Central memory CD8-positive, alpha-beta T cell (primary cell): ENCODE measurements at regions not wholly inside any gene's neighbourhood (a gene's known extent, or its start where the extent isn't known, plus 50 kb on each side); places are given as distances from the start of the nearest gene placed in this dataset.

ENCODE experiments used
- ATAC-seq: fragments of 150-1000 bp; cut with Tn5 transposase; replicated peaks from 2 replicates; pipeline ENCODE4 v1.10.0; 2022; ENCODE audit warnings: mild to moderate bottlenecking, moderate FRiP score, moderate number of reproducible peaks; ENCODE audit not compliant: poor library complexity, severe bottlenecking; ENCODE audit errors: extremely low read depth
- DNase-seq, 2 donors: peaks; one replicate each; pipeline ENCODE4 v3.0.0; 2021; ENCODE audit warnings: low spot score in 2 of 2
- H3K27ac Mint-ChIP-seq: one replicate; pipeline ENCODE4 v1.8.0; 2022; ENCODE audit warnings: low read depth, mild to moderate bottlenecking, moderate library complexity, mixed read lengths
- H3K27me3 Mint-ChIP-seq: one replicate; pipeline ENCODE4 v1.8.0; 2022; ENCODE audit warnings: mixed read lengths
- H3K36me3 Mint-ChIP-seq: one replicate; pipeline ENCODE4 v1.8.0; 2022; ENCODE audit warnings: mild to moderate bottlenecking, moderate library complexity, mixed read lengths; ENCODE audit not compliant: insufficient read depth
- H3K4me1 Mint-ChIP-seq: one replicate; pipeline ENCODE4 v1.8.0; 2022; ENCODE audit warnings: mixed read lengths
- H3K4me3 Mint-ChIP-seq: one replicate; pipeline ENCODE4 v1.8.0; 2022; ENCODE audit warnings: mild to moderate bottlenecking, moderate library complexity, mixed read lengths
- H3K9me3 Mint-ChIP-seq: one replicate; pipeline ENCODE4 v1.8.0; 2022; ENCODE audit warnings: mixed read lengths

DNA sequence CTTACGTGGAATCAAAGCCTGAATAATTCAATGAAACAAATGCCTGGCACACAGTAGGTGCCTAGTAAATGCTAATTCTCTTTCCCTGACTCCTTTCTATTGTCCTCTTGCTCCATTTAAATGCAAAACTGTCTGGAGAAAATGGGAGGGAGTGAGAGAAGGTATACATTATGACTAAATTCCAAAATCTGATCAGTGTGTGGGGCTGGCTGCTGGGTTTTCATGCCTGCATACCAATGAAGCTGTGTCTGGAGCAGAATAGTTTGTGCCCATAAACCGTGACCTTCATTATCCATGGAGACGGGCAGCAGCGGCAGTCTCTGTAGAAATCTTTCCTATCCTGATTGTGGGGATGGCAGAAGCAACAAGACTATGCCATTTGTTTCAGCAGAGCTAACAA, 223.4 kb upstream of the ZBED5 start:
- no peaks in the 10 kb centered on the region for H3K9me3 Mint-ChIP-seq
- no peaks in the 10 kb centered on the region for H3K36me3 Mint-ChIP-seq
- H3K4me3 Mint-ChIP-seq = no peak overlapping the region
- H3K4me1 Mint-ChIP-seq = no peaks in the 10 kb centered on the region
- ATAC-seq (no peak), DNase-seq (no peak)
- H3K27me3 Mint-ChIP-seq = peaks cover 48% of the 10 kb centered on the region
- H3K27ac Mint-ChIP-seq = no peak overlapping the region

DNA sequence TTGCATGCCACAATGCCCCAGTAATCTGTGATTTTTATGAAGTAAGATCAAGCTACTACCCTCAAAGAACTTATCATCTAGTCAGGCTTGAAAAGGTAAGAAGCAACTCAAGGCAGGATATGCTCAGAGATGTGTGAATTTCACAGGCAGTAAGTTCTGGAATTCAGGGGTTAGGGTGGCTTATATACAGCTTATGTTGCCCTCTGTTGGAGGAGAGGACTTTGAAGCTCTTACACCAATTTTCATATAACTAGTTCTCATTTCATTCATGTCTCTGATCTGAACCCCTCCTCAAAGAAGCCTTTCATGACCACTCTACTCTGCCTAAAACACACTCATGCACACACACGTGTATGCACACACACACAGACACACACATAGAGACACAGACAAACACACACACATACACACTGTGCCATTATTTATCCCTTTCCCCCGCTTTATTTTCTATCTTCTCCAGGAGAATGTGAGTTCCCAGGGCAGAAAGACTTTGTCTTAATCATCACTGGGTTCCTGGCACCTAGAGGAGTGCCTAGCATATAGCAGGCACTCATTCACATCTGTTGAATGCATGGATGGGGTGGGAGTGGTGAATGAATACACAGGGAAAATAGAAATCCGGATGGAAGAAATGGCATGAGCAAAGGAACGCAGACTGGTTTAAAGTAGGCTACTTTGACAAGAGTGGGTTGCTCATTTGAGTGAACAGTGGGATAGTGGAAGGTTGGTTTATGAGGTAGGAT, 220.7 kb upstream of the ZBED5 start:
- H3K4me3 Mint-ChIP-seq = no peak overlapping the region
- no peaks in the 10 kb centered on the region for H3K9me3 Mint-ChIP-seq
- no peak for DNase-seq
- ATAC-seq = no peak
- peaks cover 30% of the 10 kb centered on the region for H3K27me3 Mint-ChIP-seq
- H3K36me3 Mint-ChIP-seq = no peaks in the 10 kb centered on the region
- no peak overlapping the region for H3K27ac Mint-ChIP-seq
- no peaks in the 10 kb centered on the region for H3K4me1 Mint-ChIP-seq

DNA sequence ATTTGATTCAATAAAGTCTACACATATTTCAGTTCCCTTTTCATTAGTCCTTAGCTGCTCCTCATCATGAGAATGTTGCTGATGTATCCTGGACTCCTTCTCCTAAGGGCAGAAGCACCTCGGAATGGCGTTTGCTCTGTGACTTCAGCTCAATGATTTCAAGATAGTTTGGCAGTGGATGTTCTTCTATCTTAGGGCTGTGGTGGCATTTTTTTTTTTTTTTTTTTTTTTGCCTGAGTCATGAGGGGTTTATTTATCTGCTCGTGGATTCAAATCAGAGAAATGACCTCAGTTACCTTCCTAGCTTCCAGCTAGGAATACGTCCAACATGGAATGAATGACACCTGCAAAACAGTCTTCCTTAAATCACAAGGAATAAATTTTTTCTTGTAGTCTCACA, 220.0 kb upstream of the ZBED5 start:
- Mint-ChIP-seq H3K4me3 (no peak overlapping the region), H3K36me3 (no peaks in the 10 kb centered on the region), H3K4me1 (no peaks in the 10 kb centered on the region), H3K27me3 (peaks cover 24% of the 10 kb centered on the region), H3K27ac (no peak overlapping the region), H3K9me3 (no peaks in the 10 kb centered on the region)
- DNase-seq = no peak
- ATAC-seq = no peak

DNA sequence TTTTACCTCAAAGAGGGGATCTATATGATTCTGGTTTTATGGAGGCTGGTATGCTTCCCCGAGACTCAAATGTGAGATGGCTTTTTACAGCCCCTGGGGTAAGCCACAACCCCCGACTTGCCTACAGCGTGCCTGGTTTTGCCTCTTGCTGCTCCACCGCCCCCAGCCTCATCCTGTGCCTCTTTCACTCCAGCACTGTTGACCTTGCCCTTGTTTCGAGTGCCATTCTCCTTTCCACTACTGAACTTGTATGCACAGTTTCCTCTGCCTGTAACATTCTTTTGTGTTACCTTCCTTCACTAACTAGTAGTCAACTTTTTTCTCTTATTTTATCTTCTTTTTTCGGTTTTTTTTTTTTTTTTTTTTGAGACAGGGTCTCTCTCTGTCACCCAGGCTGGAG, 219.0 kb upstream of the ZBED5 start:
- Mint-ChIP-seq H3K9me3 (no peaks in the 10 kb centered on the region), H3K4me3 (no peak overlapping the region), H3K36me3 (no peaks in the 10 kb centered on the region), H3K27me3 (peaks cover 33% of the 10 kb centered on the region), H3K4me1 (no peaks in the 10 kb centered on the region), H3K27ac (no peak overlapping the region)
- no peak for ATAC-seq
- no peak for DNase-seq

DNA sequence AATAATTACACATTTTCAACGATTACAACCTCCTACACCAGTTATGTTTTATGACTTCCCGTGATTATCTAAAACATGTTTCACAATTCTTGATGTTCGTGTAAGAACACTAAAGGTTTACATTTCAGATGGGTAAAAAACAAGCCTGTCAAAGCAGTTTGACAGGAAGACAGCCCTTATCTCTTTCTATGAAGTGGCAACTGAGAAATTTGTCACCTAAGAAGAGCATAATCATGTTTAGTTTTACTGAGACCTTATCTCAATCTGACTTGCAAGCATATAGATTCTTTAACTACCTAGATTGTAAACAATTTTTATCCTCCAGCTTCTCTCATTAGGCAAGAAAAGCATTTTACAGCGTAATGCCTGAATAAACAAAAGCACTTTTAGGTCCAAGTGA, 218.4 kb upstream of the ZBED5 start:
- no peak overlapping the region for H3K4me3 Mint-ChIP-seq
- H3K9me3 Mint-ChIP-seq = no peaks in the 10 kb centered on the region
- ATAC-seq (no peak), DNase-seq (no peak)
- H3K36me3 Mint-ChIP-seq = no peaks in the 10 kb centered on the region
- H3K4me1 Mint-ChIP-seq = no peaks in the 10 kb centered on the region
- H3K27ac Mint-ChIP-seq = no peak overlapping the region
- peaks cover 39% of the 10 kb centered on the region for H3K27me3 Mint-ChIP-seq

DNA sequence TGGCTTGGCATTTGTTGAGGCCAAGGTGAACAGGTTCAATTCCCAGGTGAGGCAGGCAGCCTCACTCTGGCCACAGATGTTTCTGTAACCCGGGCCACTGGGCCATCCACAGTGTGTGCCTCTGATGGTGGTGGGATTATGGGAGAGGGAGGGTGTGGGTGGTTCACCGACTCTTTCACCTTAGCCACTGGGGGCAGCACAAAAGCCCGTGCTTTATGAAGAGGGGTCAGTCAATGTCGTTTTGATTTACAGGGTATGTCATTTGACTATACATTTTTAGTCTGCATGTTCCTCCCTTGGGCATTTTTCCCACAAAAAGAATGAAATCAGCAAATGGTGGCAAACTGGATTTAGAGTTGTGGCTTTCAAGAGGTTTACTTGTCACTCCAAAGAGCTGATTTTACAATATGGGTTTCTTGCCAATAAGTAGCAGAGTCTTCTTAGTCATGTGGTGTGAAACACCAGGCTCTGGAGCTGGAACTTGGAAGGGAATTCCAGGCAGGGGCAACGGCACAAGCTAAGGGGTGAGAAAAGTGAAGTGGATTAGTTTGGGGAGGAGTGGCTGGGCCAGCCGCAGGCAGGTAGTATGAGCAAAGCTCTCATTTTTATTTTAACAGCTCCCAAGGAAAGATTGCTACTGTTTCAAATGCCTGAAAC, 217.8 kb upstream of the ZBED5 start:
- H3K4me3 Mint-ChIP-seq = no peak overlapping the region
- no peak overlapping the region for H3K27ac Mint-ChIP-seq
- H3K9me3 Mint-ChIP-seq = no peaks in the 10 kb centered on the region
- no peaks in the 10 kb centered on the region for H3K36me3 Mint-ChIP-seq
- no peak for DNase-seq
- peaks cover 43% of the 10 kb centered on the region for H3K27me3 Mint-ChIP-seq
- no peaks in the 10 kb centered on the region for H3K4me1 Mint-ChIP-seq
- no peak for ATAC-seq

DNA sequence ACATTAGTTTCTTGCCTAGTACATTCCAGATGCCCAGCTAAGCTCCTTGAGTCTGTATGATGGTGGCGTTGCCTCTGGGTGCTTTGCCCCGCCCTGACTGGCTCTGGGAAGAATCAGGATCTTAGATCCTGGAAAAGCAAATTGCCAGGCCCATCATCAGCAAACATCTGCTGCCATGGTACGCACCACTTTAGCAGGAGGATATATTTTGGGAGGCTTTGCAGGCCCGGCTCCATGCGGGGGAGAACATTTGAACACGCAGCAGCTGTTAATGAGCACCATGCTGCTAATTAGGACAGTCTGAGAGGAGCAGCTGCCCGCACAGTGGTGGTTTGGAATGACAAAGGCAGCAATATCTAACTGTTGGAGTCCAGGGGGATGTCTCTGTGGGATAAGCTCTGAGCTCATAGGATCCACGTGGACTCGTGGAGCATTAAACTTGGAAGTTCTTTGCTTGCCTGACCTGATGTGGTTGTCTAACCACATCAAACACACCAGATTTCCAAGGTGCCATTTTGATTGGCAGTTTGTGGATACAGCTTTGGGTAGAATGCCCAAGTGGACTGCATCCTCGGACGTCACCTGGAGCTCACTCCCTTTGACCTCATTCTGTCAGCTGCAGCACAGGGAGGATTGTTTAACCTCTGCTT, 217.0 kb upstream of the ZBED5 start:
- Mint-ChIP-seq H3K4me3 (no peak overlapping the region), H3K9me3 (no peaks in the 10 kb centered on the region), H3K4me1 (no peaks in the 10 kb centered on the region), H3K27me3 (peaks cover 38% of the 10 kb centered on the region), H3K36me3 (no peaks in the 10 kb centered on the region), H3K27ac (no peak overlapping the region)
- no peak for DNase-seq
- no peak for ATAC-seq

DNA sequence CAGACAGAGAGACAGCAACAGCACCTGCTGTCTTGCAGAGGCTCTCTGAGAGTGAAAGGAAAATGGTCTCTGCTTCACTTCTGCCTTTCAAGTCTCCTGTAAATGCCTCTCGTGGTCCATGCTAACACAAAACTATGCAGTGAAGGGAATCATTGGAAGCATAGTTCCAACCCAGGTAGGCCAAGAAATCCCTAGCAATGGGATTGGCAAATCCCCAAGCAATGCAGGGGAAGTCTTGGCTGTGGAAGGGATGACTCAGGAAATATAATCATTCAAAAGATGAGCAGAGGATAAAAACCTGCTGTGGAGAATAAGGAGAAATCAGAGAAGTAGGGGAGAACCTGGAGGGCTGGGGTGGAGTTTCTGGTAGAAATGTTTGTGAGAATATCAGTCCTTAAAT, 216.1 kb upstream of the ZBED5 start:
- Mint-ChIP-seq H3K36me3 (no peaks in the 10 kb centered on the region), H3K27ac (no peak overlapping the region), H3K9me3 (no peaks in the 10 kb centered on the region), H3K4me1 (no peaks in the 10 kb centered on the region), H3K4me3 (no peak overlapping the region), H3K27me3 (peaks cover 29% of the 10 kb centered on the region)
- DNase-seq (no peak), ATAC-seq (no peak)

DNA sequence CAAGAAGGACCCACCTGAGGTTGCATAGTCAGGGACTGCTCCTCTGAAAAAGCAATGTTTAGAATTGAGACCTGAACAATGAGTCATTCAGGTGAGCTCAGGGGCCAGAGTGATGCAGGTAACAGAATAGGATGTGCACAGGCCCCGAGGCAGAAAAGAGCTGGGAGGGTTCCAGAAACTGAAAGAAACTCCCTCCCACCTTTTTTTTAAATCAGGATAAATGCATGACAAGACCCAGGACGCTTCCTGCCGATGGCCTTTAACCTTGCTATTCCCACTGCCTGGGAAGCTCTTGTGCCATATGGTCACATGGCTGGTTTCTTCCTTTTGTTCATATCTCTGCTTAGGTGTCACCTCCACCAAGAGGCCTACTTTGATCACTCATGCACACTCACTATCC, 214.2 kb upstream of the ZBED5 start:
- no peak for DNase-seq
- no peak for ATAC-seq
- Mint-ChIP-seq H3K4me1 (no peaks in the 10 kb centered on the region), H3K4me3 (no peak overlapping the region), H3K27ac (no peak overlapping the region), H3K9me3 (no peaks in the 10 kb centered on the region), H3K36me3 (no peaks in the 10 kb centered on the region), H3K27me3 (peaks cover 27% of the 10 kb centered on the region)

DNA sequence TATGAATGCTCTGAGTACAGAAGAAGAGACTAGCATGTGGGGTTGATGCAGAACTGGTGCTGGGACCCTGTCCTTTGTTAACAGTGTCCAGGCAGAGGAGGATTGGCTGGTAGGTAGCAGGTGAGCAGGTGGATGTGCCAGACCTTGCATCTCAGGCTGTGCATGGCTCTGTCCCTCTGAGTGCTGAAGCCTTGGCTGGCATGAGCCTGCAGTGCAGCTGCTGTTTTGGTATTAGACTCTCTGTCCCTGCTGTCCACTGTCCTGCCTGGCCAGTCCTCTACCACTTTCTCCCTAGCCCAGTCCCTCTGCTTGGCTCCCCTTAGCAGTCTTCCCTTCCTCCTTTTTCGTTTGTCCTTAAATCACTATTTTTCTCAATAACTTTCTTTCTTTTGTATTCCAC, 213.6 kb upstream of the ZBED5 start:
- Mint-ChIP-seq H3K9me3 (no peaks in the 10 kb centered on the region), H3K27ac (no peak overlapping the region), H3K4me3 (no peak overlapping the region), H3K27me3 (peaks cover 33% of the 10 kb centered on the region), H3K4me1 (no peaks in the 10 kb centered on the region), H3K36me3 (no peaks in the 10 kb centered on the region)
- ATAC-seq (no peak), DNase-seq (no peak)

DNA sequence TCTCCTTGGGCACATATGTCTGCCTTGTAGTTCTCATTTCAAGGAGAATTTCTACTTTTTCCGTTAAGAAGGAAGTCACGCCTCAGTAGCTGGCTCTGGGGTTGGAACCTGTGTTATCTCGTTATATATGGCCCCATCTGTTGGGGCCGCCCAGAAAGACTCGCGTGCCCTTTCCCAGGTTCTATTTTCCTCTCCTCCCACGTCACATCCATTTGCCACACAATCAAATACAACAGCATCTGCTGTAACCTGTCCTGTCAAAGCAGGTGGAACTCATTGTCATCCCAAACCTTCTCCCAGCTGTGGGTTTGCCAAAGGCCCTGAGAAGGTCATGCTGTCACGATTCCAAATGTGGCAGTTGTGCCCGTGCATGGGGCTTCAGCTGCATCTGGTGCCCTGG, 213.1 kb upstream of the ZBED5 start:
- no peaks in the 10 kb centered on the region for H3K9me3 Mint-ChIP-seq
- peaks cover 35% of the 10 kb centered on the region for H3K27me3 Mint-ChIP-seq
- no peaks in the 10 kb centered on the region for H3K36me3 Mint-ChIP-seq
- ATAC-seq (no peak), DNase-seq (no peak)
- no peak overlapping the region for H3K4me3 Mint-ChIP-seq
- H3K27ac Mint-ChIP-seq = no peak overlapping the region
- no peaks in the 10 kb centered on the region for H3K4me1 Mint-ChIP-seq

DNA sequence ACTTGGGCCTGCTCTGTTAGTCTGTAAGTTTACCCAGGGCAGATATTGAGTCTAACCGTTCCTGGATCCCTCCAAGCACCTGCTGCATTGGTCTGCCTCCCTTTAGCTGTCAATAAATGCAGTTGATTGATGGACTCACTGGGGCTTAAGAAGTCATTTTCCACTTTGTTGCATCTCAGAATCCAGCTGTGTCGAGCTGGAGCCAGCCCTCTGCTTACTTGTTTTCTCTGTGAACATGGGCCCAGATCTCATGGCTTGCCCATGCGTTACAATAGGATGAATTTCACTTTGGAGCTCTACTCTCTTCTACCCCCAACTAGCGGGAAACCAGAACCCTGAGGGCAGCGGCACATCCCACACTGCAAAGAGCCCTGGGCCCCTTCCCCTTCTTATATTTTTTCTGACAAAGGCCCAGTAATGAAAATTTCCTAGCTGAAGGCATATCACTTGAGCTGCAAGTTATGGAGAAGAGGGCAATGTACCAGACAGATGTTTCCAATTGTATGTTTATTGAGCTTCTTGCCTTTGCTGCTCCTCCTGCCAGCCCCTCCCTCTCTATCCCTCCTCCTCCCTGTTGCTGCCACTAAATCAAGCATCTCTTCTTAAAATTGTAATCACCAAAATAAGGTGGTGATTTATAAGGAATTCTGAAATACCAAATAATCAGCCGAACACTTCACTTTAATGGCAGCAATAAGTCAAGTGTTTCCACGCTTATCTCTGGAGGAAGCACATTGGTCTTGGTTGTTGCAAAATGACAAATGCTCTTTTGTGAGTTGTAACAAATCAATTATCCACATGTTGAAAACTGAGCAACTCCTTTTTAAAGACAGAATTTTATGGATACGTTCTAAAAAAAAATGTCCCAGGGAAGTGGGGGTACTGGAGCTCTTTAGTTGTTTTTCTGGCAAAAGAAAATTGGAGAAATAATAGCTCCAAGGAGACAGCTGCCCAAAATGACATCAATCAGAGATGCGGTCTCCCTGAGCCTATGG, 212.3 kb upstream of the ZBED5 start:
- H3K27ac Mint-ChIP-seq = no peak overlapping the region
- no peak for DNase-seq

More for the DNA sequence above, 212.3 kb upstream of the ZBED5 start:
- H3K4me3 Mint-ChIP-seq = no peak overlapping the region
- no peaks in the 10 kb centered on the region for H3K9me3 Mint-ChIP-seq
- no peaks in the 10 kb centered on the region for H3K4me1 Mint-ChIP-seq
- no peaks in the 10 kb centered on the region for H3K36me3 Mint-ChIP-seq
- no peak for ATAC-seq
- H3K27me3 Mint-ChIP-seq = peaks cover 35% of the 10 kb centered on the region
